ENCODE measurements at regions not wholly inside any gene's neighbourhood (a gene's known extent, or its start where the extent isn't known, plus 50 kb on each side); places are given as distances from the start of the nearest gene placed in this dataset.

DNA sequence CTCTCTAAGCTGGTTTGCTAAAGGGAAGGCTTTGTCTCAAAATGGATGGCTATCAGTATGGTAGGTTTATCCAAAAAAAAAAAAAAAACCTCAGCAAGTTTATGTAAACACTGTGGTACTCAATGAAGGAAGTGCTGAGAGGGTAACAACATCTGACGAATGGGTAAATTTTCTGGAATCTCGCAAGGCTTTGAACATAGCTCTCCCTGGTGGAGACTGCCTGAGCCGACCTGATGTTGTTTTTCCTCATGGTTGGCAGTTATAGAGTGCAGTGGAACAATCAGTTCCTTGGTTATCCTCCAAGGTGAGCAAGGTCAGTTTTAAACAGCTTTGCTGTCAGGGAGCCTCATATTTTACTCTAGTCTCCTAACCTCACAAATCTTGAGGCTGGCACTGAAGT is 94.6 kb downstream of the ZPLD1 start:
- no peak for DNase-seq (ENCODE audit: low spot score)

DNA sequence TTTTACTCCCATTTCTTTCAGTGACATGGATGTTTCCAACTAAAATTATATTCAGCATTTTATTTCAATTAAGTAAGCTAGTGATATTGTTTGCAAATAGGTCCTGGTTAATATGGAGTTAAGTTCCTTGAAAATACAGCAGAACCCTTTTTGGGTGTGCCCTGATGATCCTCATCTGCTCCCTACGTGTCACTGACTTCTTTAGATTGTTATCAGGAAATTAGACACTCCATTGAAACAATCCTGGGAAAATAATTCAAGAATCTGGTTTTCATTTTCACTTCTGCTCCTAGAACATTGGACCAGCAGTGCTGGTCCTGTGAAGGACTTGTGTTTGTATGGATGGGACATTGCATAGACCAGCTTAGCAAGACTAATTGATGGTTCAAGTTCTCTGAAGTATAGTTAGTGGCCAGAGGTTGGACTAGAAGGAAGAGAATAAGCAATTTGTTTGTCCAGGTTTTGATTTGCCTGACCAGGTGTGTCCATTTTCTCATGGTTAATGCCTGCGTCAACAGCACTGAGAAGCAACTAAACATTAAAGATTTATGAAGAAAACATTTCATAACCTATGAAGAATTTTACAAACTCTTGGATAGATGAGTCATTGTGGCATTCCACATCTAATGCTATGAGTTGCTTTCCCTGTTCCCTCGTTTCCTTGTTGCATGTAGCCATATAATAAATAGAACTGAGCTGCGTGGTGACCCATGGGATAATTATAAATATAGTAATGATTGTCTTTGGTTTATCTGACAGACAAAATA is 95.8 kb downstream of the ZPLD1 start:
- DNase-seq (ENCODE audit: low spot score), result no peak

More for the DNA sequence above, 94.6 kb downstream of the ZPLD1 start:
- TF ChIP-seq, protein P1, sequence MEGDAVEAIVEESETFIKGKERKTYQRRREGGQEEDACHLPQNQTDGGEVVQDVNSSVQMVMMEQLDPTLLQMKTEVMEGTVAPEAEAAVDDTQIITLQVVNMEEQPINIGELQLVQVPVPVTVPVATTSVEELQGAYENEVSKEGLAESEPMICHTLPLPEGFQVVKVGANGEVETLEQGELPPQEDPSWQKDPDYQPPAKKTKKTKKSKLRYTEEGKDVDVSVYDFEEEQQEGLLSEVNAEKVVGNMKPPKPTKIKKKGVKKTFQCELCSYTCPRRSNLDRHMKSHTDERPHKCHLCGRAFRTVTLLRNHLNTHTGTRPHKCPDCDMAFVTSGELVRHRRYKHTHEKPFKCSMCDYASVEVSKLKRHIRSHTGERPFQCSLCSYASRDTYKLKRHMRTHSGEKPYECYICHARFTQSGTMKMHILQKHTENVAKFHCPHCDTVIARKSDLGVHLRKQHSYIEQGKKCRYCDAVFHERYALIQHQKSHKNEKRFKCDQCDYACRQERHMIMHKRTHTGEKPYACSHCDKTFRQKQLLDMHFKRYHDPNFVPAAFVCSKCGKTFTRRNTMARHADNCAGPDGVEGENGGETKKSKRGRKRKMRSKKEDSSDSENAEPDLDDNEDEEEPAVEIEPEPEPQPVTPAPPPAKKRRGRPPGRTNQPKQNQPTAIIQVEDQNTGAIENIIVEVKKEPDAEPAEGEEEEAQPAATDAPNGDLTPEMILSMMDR (IDR thresholded peaks at IDR 0.05; ENCODE audit: extremely low read depth, missing control alignments), result no peak

DNA sequence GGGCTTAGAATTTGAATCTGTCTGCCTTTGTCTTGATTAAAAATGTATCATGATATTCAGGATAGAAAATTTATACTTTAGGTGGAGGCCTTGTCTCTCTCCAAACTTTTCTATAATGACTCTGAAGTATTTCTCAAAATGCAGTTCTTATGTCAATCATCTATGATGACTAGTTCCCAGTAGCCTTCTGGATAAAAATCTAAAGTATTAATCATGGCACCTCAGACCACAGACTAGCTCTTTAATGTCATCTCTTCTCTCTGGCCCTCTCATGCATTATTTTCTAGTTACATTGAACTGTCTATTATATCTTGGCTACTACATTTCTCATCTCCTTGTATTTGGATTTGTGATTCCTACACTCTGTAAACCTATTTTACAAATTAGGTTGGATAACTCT is 96.9 kb downstream of the ZPLD1 start:
- TF ChIP-seq, protein P1 (IDR thresholded peaks at IDR 0.05; ENCODE audit: extremely low read depth, missing control alignments), result no peak
- DNase-seq (ENCODE audit: low spot score), result no peak

More for the DNA sequence above, 95.8 kb downstream of the ZPLD1 start:
- TF ChIP-seq, protein P1 (IDR thresholded peaks at IDR 0.05; ENCODE audit: extremely low read depth, missing control alignments), result no peak

DNA sequence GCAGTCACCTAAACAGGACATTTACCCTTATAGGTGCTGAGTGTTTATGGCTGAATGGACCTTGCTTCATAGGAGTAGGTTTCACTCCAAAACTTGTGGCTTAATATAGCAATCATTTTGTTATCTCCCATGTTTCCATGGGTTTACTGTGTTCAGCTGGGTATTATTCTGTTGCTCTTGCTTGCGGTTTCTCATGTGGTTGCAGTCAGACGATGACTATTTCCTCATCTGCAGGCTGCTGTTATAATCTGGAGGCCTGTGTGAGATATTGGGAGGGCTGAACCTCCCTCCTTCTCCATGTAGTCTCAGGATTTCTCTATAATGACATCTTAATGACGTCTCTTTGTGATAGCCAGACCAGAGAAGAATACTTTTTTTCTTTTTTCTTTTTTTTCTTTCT is 98.1 kb downstream of the ZPLD1 start:
- no peak for DNase-seq (ENCODE audit: low spot score)
- TF ChIP-seq, protein P1 (IDR thresholded peaks at IDR 0.05; ENCODE audit: extremely low read depth, missing control alignments), result no peak

DNA sequence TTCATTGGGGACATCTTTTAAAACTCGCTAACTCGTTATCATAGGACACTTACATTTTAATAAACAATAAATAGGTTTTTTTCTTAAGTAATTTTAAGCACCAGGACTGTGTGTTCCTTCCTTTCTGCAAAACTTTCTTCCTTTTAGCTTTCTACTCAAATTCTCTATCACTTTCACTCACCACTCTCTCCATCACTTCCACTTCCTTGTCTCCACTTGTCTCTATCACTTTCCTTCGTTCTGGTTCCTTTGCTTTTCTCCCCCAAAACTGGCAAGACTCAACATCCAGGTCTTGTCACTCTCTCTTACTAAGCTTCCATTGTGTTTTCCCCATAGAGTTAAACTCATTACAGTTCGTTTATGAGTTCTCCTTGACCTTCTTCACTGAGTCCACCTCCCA is 99.0 kb downstream of the ZPLD1 start:
- TF ChIP-seq, protein P1 (IDR thresholded peaks at IDR 0.05; ENCODE audit: extremely low read depth, missing control alignments), result no peak
- DNase-seq (ENCODE audit: low spot score), result no peak

DNA sequence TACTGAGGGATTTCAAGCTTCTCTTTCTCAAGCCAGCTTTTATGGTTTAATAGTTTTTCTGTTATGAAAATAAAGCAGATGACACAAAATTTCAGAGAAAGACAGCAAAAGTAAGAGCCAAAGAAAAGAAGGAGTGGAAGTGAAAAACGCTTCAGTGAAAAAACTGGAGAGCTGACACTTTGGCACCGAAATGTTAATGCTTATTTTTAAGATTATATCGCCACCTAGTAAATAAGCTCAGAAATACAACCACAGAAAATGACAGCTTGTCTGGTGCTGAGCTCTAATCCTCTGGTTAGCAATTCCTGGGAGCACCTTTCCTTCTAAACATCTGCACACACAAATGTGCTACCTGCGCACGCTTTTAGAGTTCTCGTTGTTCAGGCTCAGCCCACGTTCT is 101.6 kb downstream of the ZPLD1 start:
- TF ChIP-seq, protein P1 (IDR thresholded peaks at IDR 0.05; ENCODE audit: extremely low read depth, missing control alignments), result no peak
- peak; percentile 29 for DNase-seq (ENCODE audit: low spot score)

DNA sequence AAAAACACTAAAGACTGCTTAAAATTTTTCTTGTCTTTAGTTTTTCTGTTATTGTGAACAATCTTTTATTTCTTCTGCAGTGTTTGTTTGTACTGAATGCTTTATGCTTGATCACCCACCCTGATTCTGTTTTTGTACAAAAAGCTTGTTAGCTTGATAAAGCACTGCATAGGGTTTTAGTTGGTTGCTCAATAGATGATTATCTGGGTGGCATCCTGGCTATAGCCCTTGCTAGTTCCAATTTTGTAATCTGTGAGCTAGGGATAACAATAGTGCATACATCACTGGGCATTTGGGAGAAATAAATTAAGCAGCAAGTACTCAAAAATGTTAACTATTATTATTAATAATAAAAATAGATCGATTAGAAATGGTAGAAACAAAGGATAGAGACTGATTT is 102.3 kb downstream of the ZPLD1 start:
- DNase-seq (ENCODE audit: low spot score), result no peak
- TF ChIP-seq, protein P1 (IDR thresholded peaks at IDR 0.05; ENCODE audit: extremely low read depth, missing control alignments), result no peak

All from GM20000 (cell line).